HepG2 (cell line): ENCODE measurements at regions not wholly inside any gene's neighbourhood (a gene's known extent, or its start where the extent isn't known, plus 50 kb on each side); places are given as distances from the start of the nearest gene placed in this dataset.

Source experiments
- ATAC-seq: fragments of 200-7000 bp; cut with Tn5 transposase; 3 replicates; pipeline ENCODE4 v1.9.1; 2020; ENCODE audit warnings: mild to moderate bottlenecking, moderate library complexity
- BruUV-seq: library from RNA; stranded (reverse); fragments of 400-500 nt; replicated peaks from 2 replicates; lab custom pipeline; 2021; lab: Mats Ljungman, UMichigan
- CTCF ChIA-PET: fragments of 300-600 bp; formaldehyde crosslinking; extraction: SDS; loops from one replicate; lab custom pipeline; 2021; ENCODE audit warnings: low total read pairs, inconsistent platforms, low intra/inter-chr PET ratio; lab: Yijun Ruan, JAX
- POLR2A ChIA-PET: fragments of 350-600 bp; sonication (Branson Sonifier 250); formaldehyde crosslinking; loops from one replicate; lab custom pipeline; 2020; ENCODE audit warnings: antibody characterized with exemption, inconsistent platforms; lab: Yijun Ruan, JAX
- DNase-seq: peaks from one replicate; pipeline ENCODE4 v3.0.0-alpha.2; 2015; ENCODE audit warnings: low spot score
- FAIRE-seq: peaks from 3 replicates; lab custom pipeline; 2011; peaks lifted over from hg19 to GRCh38; lab: Jason Lieb, UNC
- H2AFZ ChIP-seq: one replicate; pipeline ENCODE4 v1.6.1; 2011; ENCODE audit warnings: low read length, inconsistent platforms
- H3K27ac ChIP-seq: fragments of 300-600 bp; 3 replicates; pipeline ENCODE4 v1.8.0; 2011; ENCODE audit warnings: mixed run types, mild to moderate bottlenecking, mixed read lengths, low read length, inconsistent platforms; ENCODE audit not compliant: insufficient read depth; ENCODE audit errors: extremely low read length
- H3K27me3 ChIP-seq, 2 experiments: fragments of 200-600 bp in 1 of 2; 2 replicates in 1 of 2; 3 replicates in 1 of 2; pipeline versions ENCODE4 v1.6.0 to v1.8.0; 2011; ENCODE audit warnings: low read length in 2 of 2, mild to moderate bottlenecking in 2 of 2, moderate library complexity in 2 of 2, inconsistent platforms in 1 of 2; ENCODE audit not compliant: insufficient read depth in 2 of 2, control insufficient read depth in 1 of 2
- H3K36me3 ChIP-seq, 2 experiments: fragments of 200-600 bp in 1 of 2; replicated peaks in 1 of 2; 2 replicates in 1 of 2; 3 replicates in 1 of 2; pipeline versions ENCODE4 v1.5.1 to v1.8.0; 2011; ENCODE audit warnings: low read length in 2 of 2, inconsistent platforms in 1 of 2; ENCODE audit not compliant: insufficient read depth in 2 of 2, control insufficient read depth in 1 of 2
- H3K4me1 ChIP-seq: 2 replicates; pipeline ENCODE4 v1.5.1; 2012; ENCODE audit warnings: low read length, inconsistent platforms; ENCODE audit not compliant: insufficient read depth
- H3K4me2 ChIP-seq: 2 replicates; pipeline ENCODE4 v1.6.0; 2011; ENCODE audit warnings: low read depth, low read length, inconsistent platforms
- H3K4me3 ChIP-seq, 3 experiments: fragments of 200-600 bp in 1 of 3; sonication (generic), shearing (Covaris generic) in 1 of 3; replicated peaks in 1 of 3; 2 replicates each; pipeline ENCODE4 v1.5.1; 2011 to 2016; ENCODE audit warnings: low read length in 3 of 3, inconsistent platforms in 2 of 3, low read depth in 2 of 3, mild to moderate bottlenecking in 2 of 3, control low read depth in 1 of 3, mixed read lengths in 1 of 3; ENCODE audit not compliant: insufficient read depth in 1 of 3
- H3K79me2 ChIP-seq: one replicate; pipeline ENCODE4 v1.6.1; 2011; ENCODE audit warnings: low read length, inconsistent platforms; ENCODE audit not compliant: insufficient read depth
- H3K9ac ChIP-seq: 2 replicates; pipeline ENCODE4 v1.6.0; 2011; ENCODE audit warnings: mild to moderate bottlenecking, low read depth, low read length, inconsistent platforms; ENCODE audit not compliant: insufficient read depth
- H3K9me3 ChIP-seq: 2 replicates; pipeline ENCODE4 v1.5.1; 2012; ENCODE audit warnings: mild to moderate bottlenecking, low read length
- H4K20me1 ChIP-seq: 2 replicates; pipeline ENCODE4 v1.6.0; 2011; ENCODE audit warnings: inconsistent platforms, mild to moderate bottlenecking, low read length, moderate library complexity; ENCODE audit not compliant: insufficient read depth
- EEA1 ChIP-seq: sonication (generic); formaldehyde crosslinking; IDR thresholded peaks from 2 replicates; pipeline ENCODE4 v1.5.1; 2020; ENCODE audit warnings: mild to moderate bottlenecking, missing genetic modification reagents, borderline replicate concordance
- SMC3 ChIP-seq: IDR thresholded peaks from 2 replicates; pipeline ENCODE4 v1.6.1; 2011; ENCODE audit warnings: low read length, improper control_type of control experiment
- STAG1 ChIP-seq: sonication (generic); formaldehyde crosslinking; IDR thresholded peaks from 2 replicates; pipeline ENCODE4 v1.4.0; 2020; ENCODE audit warnings: missing genetic modification reagents
- TCF7 ChIP-seq: sonication (generic); IDR thresholded peaks from 2 replicates; pipeline ENCODE4 v1.6.1; 2016; ENCODE audit warnings: antibody characterized with exemption, low read depth
- WGBS: methylation state at CpG from one replicate; pipeline ENCODE4 v1.1.6; 2017; ENCODE audit warnings: low lambda C conversion rate; 5-methylcytosine and 5-hydroxymethylcytosine counted together
- in situ Hi-C: cut with HindIII; loops from 2 replicates; pipeline ENCODE4 v1.10.0; 2017; ENCODE audit warnings: low pct_unique_long_range_greater_than_20kb; ENCODE audit not compliant: extremely low pct_ligation_motif_present
- intact Hi-C: fragments of 100-400 bp; cut with micrococcal nuclease; formaldehyde crosslinking; loops from one replicate; pipeline ENCODE4 v1.10.0; 2022; ENCODE audit not compliant: unreplicated experiment
- TF ChIP-seq, protein P1 (sequence below): conservative IDR thresholded peaks from 2 replicates; pipeline ENCODE4 v1.6.1; 2018; ENCODE audit warnings: missing genetic modification reagents
- TF ChIP-seq, protein P2 (sequence below): sonication (generic); formaldehyde crosslinking; IDR thresholded peaks from 2 replicates; pipeline ENCODE4 v1.5.0; 2020; ENCODE audit warnings: mild to moderate bottlenecking, missing genetic modification reagents, moderate library complexity
- TF ChIP-seq, protein P3 (sequence below): sonication (generic); formaldehyde crosslinking; conservative IDR thresholded peaks from 2 replicates; pipeline ENCODE4 v1.8.0; 2022; ENCODE audit warnings: mild to moderate bottlenecking, moderate library complexity, missing genetic modification reagents
- TF ChIP-seq, protein P4 (sequence below): sonication (generic); formaldehyde crosslinking; IDR thresholded peaks from 2 replicates; pipeline ENCODE4 v1.5.0; 2020; ENCODE audit warnings: mild to moderate bottlenecking, missing genetic modification reagents

DNA sequence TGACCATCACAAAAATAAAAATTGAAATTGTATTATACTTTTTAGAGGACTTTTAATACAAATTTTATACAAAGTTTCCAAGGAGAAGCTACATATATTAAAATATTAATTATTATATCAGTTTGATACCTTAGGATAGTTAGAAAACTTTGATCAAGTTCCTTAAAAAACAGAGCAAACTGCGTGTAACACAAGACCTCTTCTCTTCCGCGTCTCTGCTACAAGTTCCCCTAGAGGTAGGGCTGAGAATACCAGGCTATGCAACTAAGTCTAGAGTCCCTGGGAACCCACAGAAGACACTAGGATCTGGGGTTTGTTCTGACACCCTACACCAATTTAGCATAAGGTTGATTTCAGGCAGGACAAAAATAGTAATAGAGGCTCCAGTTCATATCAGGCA is 319.0 kb downstream of the FOXG1 start:
- Histone ChIP-seq H3K9ac (no peak overlapping the region), H4K20me1 (no peaks in the 10 kb centered on the region), H3K36me3 (no peaks in the 10 kb centered on the region), H3K79me2 (no peaks in the 10 kb centered on the region), H3K4me1 (no peaks in the 10 kb centered on the region), H2AFZ (no peak overlapping the region), H3K4me3 (no peak overlapping the region), H3K9me3 (peaks cover 57% of the 10 kb centered on the region), H3K27ac (no peak overlapping the region), H3K4me2 (no peak overlapping the region), H3K27me3 (no peaks in the 10 kb centered on the region)
- ATAC-seq, result peak; percentile 99
- intact Hi-C loops, result loop anchor here (2.0 to 5.0 kb wide), 2 partner anchors 57 to 68 kb away; no protein-coding TSS in a partner anchor
- TF ChIP-seq EEA1 (CRISPR knock-in tag) (no peak), TCF7 (no peak), SMC3 (peak; percentile 20; the same call in 1 of the 2 replicates), STAG1 (CRISPR knock-in tag) (peak; percentile 24; the same call in 1 of the 2 replicates)
- TF ChIP-seq, protein P1, sequence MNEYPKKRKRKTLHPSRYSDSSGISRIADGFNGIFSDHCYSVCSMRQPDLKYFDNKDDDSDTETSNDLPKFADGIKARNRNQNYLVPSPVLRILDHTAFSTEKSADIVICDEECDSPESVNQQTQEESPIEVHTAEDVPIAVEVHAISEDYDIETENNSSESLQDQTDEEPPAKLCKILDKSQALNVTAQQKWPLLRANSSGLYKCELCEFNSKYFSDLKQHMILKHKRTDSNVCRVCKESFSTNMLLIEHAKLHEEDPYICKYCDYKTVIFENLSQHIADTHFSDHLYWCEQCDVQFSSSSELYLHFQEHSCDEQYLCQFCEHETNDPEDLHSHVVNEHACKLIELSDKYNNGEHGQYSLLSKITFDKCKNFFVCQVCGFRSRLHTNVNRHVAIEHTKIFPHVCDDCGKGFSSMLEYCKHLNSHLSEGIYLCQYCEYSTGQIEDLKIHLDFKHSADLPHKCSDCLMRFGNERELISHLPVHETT (CRISPR knock-in tag), result no peak
- TF ChIP-seq, protein P2, sequence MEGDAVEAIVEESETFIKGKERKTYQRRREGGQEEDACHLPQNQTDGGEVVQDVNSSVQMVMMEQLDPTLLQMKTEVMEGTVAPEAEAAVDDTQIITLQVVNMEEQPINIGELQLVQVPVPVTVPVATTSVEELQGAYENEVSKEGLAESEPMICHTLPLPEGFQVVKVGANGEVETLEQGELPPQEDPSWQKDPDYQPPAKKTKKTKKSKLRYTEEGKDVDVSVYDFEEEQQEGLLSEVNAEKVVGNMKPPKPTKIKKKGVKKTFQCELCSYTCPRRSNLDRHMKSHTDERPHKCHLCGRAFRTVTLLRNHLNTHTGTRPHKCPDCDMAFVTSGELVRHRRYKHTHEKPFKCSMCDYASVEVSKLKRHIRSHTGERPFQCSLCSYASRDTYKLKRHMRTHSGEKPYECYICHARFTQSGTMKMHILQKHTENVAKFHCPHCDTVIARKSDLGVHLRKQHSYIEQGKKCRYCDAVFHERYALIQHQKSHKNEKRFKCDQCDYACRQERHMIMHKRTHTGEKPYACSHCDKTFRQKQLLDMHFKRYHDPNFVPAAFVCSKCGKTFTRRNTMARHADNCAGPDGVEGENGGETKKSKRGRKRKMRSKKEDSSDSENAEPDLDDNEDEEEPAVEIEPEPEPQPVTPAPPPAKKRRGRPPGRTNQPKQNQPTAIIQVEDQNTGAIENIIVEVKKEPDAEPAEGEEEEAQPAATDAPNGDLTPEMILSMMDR (CRISPR knock-in tag), result 0 out of 2 replicates have a peak, but pooled peaks have one; percentile 9
- TF ChIP-seq, protein P3, sequence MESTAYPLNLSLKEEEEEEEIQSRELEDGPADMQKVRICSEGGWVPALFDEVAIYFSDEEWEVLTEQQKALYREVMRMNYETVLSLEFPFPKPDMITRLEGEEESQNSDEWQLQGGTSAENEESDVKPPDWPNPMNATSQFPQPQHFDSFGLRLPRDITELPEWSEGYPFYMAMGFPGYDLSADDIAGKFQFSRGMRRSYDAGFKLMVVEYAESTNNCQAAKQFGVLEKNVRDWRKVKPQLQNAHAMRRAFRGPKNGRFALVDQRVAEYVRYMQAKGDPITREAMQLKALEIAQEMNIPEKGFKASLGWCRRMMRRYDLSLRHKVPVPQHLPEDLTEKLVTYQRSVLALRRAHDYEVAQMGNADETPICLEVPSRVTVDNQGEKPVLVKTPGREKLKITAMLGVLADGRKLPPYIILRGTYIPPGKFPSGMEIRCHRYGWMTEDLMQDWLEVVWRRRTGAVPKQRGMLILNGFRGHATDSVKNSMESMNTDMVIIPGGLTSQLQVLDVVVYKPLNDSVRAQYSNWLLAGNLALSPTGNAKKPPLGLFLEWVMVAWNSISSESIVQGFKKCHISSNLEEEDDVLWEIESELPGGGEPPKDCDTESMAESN (CRISPR knock-in tag), result no peak
- TF ChIP-seq, protein P4, sequence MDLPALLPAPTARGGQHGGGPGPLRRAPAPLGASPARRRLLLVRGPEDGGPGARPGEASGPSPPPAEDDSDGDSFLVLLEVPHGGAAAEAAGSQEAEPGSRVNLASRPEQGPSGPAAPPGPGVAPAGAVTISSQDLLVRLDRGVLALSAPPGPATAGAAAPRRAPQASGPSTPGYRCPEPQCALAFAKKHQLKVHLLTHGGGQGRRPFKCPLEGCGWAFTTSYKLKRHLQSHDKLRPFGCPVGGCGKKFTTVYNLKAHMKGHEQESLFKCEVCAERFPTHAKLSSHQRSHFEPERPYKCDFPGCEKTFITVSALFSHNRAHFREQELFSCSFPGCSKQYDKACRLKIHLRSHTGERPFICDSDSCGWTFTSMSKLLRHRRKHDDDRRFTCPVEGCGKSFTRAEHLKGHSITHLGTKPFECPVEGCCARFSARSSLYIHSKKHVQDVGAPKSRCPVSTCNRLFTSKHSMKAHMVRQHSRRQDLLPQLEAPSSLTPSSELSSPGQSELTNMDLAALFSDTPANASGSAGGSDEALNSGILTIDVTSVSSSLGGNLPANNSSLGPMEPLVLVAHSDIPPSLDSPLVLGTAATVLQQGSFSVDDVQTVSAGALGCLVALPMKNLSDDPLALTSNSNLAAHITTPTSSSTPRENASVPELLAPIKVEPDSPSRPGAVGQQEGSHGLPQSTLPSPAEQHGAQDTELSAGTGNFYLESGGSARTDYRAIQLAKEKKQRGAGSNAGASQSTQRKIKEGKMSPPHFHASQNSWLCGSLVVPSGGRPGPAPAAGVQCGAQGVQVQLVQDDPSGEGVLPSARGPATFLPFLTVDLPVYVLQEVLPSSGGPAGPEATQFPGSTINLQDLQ, result no peak
- no TSS peak for BruUV-seq
- no peak for FAIRE-seq
- in situ Hi-C loops, result no loop called here
- DNase-seq, result peak; percentile 39
- CTCF ChIA-PET, result interaction anchor here (0.8 to 1.4 kb wide), 2 partner anchors 69 to 70 kb away, joined by 3 to 5 read pairs; no protein-coding TSS in a partner anchor
- WGBS, result 3% methylated on average over 3 of the region's 3 CpGs
- POLR2A ChIA-PET, result no interaction called here
